GM21423 (cell line): ENCODE measurements at regions not wholly inside any gene's neighbourhood (a gene's known extent, or its start where the extent isn't known, plus 50 kb on each side); places are given as distances from the start of the nearest gene placed in this dataset.
"Not testable (repeated sequence)": the region's sequence is repeated elsewhere in the genome, so short reads cannot be mapped to it uniquely, and the experiment has no call there.

Experiments
- ATAC-seq: cut with Tn5 transposase; IDR thresholded peaks from one replicate; pipeline ENCODE4 v1.9.1; 2021; ENCODE audit warnings: mild to moderate bottlenecking, moderate library complexity; ENCODE audit not compliant: unreplicated experiment

DNA sequence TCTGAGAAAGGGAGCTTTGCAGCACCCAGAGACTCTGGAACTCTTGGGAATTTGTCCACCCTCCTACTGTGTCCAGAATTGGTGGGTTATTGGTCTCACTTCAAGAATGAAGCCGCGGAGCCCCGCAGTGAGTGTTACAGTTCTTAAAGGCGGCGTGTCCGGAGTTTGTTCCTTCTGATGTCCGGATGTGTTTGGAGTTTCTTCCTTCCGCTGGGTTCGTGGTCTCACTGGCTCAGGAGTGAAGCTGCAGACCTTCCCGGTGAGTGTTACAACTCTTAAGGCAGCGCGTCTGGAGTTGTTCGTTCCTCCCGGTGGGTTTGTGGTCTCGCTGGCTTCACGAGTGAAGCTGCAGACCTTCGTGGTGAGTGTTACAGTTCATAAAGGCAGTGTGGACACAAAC, 824.7 kb downstream of the LRRTM4 start:
- ATAC-seq: not testable (repeated sequence)

GRCh38 chr2:76692908-76693307, 829.3 kb downstream of the LRRTM4 start:
- no peak for ATAC-seq

- ATAC-seq: no peak
Observed at GRCh38 chr2:76688732-76689131, 833.4 kb downstream of the LRRTM4 start.

- no peak for ATAC-seq
Observed at GRCh38 chr2:76687923-76688322, 834.3 kb downstream of the LRRTM4 start.

GRCh38 chr2:76684756-76685155, 837.4 kb downstream of the LRRTM4 start:
- ATAC-seq: no peak

DNA sequence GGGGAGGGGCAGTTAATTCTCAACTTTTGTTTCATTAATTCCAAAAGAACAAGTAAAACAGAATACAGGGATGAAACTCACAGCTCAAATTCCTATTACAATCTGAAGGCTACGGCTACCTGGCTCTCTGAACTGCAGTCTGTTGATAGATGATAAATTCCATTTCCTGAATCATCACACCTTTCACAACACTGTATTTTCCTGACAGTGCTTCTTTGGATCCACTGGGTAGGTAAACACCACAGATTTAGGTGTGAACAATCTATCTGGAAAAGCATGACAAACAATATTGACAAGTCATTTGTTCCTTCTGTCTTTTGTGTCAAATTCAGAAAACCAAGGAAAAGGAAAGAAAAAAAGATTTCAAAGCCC, 843.2 kb downstream of the LRRTM4 start:
- ATAC-seq: no peak

GRCh38 chr2:76678383-76679024, 843.7 kb downstream of the LRRTM4 start:
- ATAC-seq: no peak

GRCh38 chr2:76675212-76675611, 847.0 kb downstream of the LRRTM4 start:
- ATAC-seq: no peak

- ATAC-seq: no peak
Observed at GRCh38 chr2:76672798-76673197, 849.4 kb downstream of the LRRTM4 start.

DNA sequence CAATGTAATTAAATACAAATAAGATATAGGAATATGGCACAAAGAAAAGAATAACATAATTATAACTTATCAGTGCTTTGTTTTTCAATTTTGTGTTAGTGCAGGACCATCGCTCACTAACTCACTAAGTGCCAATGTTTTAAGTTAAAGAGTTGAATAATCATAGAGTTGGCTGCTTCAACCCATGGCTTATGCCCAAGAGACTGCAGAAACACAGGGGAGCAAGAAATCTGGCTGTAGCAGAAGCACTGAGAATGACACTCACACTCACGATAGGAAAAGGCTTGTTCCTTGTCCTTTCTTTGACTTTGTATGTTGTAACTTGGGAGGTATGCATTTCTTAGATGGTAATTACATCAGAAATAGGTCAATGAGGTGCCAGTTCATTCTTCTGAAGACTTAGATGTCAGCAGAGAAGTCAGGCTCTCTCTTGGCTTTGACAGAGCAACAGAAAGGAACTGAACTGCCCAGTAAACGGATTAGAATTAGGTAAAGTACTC, 852.2 kb downstream of the LRRTM4 start:
- no peak for ATAC-seq

DNA sequence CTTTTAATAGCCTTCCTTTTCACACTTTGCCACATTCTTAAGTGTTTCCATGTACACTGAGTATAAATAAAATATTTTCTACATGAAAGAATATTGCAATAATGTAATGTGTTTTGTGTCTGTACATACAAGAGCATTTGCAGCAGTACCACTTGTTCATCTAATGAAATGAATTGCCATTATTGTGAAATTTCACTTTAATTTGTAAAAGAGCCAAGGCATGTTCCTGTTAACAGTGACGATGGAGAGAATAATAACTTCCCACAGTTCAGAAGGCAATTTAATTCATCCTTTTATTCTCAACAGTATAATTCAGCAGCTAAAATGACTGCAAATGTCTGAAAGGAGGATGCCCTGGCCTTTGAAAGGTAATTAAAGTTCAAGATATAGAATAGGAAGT, 853.9 kb downstream of the LRRTM4 start:
- ATAC-seq: no peak

DNA sequence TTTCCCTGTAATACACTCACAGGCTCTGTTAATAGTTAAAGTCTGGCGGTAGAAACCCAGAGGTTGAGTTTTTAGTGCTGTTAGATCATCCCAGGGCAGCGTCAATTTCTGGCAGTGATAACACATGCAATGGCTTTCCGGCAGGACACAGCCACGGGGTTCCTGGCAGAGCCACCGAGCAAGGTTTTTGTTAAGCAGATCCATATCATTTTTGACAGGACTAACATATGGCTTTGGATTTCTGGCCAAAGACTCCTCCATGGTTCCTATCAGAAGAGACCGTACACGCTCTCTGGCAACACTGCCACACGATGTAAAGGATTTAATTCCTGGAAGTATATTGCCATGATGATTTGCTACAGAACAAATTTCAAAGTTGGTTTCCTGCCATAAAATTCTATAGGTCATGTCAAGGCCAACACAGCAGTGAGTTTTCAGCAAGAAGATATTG, 854.3 kb downstream of the LRRTM4 start:
- no peak for ATAC-seq

DNA sequence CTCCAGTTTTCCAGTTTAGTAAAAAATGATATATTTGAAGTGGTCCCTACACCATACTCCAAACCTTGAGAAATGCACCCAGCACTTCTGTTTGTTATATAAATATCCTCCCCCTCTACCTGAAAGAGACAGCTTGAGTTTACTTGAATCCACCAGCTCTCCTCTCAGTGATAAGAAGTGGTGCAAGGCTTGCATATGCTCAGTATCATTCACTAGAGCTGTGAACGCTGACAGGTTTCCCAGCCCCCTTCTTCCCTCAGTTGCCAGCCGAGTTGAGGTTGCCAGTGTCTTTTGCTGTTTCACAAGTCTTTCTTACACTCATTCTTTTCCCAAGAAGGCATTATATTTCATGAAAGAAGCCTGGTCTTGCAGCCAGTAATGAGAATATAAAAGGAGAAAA, 880.0 kb downstream of the LRRTM4 start:
- ATAC-seq: no peak

GRCh38 chr2:76641506-76641905, 880.7 kb downstream of the LRRTM4 start:
- no peak for ATAC-seq

GRCh38 chr2:76640905-76641304, 881.3 kb downstream of the LRRTM4 start:
- ATAC-seq: no peak

DNA sequence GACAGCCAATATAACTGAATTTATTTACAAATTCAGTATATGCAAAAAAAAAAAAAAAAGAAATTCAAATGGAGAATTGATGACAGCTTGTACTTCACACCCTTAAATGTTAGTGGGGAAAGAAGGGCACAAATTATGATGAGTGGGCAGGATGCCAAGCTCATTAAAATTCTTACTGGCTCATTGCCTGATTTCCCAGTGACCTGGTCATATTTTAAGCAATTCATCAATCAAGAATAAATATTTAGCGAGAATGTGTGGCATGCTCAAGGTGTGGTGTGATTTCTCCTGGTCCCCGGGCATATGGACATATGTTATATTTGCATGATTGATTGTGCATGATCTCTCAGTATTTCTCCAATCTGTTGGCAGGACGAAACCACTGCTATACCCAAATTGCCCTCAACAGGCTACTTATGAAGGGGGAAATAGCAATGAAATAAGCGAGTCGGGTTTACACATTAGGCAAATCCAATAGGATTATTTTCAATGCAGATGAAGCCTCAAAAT, 883.0 kb downstream of the LRRTM4 start:
- no peak for ATAC-seq

- no peak for ATAC-seq
Observed at GRCh38 chr2:76633276-76633921, 888.8 kb downstream of the LRRTM4 start.

DNA sequence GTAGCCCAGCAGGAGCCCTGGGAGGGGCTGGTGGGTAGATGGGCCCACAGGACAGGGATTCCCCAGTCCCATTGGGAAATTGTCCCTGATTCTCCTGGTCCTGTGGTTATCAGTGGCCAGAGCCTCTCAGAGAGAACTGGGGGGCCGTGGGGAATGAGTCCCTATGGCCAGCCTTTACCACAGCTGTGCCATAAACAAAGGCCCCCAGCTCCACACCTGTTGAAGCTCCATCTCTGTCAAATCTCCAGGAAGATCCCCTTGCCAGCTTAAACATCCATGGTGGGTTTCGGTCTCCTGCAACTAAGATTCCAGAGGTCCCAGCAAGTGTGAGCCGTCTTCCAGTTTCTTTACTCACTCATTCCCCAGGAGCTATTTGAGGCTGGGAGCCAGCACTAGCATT, 897.1 kb downstream of the LRRTM4 start:
- no peak for ATAC-seq

DNA sequence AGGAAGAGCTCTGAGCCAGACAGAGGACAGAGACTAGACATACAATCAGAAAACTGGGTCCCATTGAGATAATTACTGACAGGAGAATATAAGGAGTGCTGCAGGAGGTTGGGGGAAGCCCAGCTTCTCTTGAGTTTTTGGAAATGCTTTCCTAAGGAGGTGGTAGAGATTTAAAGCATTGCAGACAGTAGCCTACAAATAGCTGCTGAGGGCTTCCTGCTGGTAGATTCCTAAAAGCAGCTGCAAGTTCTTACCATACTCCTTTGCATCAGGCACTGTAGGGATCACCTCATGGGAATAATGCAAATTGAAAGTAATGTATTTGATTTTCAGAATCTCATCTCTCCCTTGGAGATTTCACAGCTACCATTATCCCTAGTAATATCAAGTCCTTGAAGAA, 902.6 kb upstream of the GCFC2 start:
- ATAC-seq: no peak

DNA sequence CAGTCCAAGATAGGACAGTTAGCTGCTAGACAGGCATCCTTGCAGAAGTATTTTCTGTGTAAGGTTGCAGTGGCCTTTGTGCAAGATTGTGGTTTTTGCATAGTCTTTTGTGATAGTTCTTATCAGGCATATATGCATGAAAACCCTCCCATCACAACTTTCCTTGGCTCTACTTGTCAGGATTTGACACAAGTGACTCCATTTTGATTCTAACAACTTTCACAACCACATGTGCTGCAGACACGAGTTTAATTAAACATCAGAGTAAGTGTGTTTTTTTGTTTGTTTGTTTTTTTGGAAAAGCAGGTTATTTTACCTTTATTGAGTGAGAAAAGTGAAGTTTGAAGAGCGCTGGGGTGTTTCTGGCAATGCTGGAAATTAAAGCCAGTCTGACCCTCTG, 902.0 kb upstream of the GCFC2 start:
- ATAC-seq: no peak

DNA sequence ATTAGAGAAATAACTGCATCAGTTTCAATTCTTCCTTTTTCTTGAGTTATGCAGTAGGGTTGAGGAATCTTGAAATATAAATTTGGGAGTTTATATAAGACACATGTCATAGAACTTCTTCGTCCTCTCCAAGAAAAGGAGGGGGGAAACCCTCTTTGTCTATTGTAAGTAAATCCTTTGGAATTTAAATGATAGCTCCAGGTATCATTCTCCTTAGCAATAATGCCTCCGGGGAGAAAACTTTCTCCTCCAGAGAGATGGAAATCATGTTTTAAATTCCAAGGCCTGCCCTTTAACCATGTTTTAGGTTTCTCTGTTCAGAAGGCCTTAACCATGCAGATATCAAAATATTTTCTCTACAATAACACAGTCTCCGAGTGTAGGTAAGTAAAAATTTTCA, 899.7 kb upstream of the GCFC2 start:
- ATAC-seq: no peak

DNA sequence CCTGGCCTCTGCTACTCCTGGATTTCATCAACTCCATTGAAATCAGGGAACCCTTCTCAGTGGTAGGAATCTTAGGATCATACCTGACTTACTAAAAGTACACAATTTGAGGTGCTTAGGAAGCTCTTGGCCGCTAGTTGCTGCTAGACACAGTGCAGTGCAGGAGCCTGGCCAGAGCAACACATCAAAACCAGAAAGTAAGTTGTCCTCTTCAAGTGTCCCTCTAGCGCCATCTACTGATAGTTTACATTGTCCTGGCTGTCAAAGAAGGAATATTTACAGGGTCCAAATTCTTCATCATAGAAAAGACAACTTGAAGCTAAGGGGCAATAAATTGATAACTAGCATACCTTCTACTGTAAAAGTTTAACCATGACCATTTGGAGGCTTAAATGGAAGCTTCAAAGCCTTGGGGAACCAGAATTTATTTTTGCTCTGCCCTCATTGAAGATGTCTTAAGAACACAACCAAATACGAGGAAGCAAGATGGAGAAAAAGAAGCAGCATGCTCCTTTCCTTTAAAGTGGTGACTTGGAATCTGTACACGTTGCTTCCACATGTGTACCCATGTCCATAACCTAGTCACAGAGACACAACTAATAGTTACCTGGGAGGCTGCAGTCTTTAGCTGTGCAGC, 889.1 kb upstream of the GCFC2 start:
- peak; percentile 99 for ATAC-seq
